NCI-H2029 treated with DMSO at 0.1 percent for 48 hours (cell line): ENCODE measurements at regions not wholly inside any gene's neighbourhood (a gene's known extent, or its start where the extent isn't known, plus 50 kb on each side); places are given as distances from the start of the nearest gene placed in this dataset.
A peak's percentile ranks its signal among the peaks of the same experiment; 100 is the strongest.

Experiments used
- DNase-seq: peaks from one replicate; lab custom pipeline; 2025; lab: John Stamatoyannopoulos, UW

- no peak for DNase-seq
Observed at GRCh38 chr4:124230268-124230667, 482.3 kb downstream of the ANKRD50 start.

- no peak for DNase-seq
Observed at GRCh38 chr4:124234771-124235170, 477.8 kb downstream of the ANKRD50 start.

GRCh38 chr4:124243671-124244366 is 468.7 kb downstream of the ANKRD50 start:
- no peak for DNase-seq

GRCh38 chr4:124253080-124253479 is 459.5 kb downstream of the ANKRD50 start:
- peak; percentile 61 for DNase-seq

GRCh38 chr4:124262211-124263179 is 450.0 kb downstream of the ANKRD50 start:
- DNase-seq: peak; percentile 69

GRCh38 chr4:124265701-124266100 is 446.8 kb downstream of the ANKRD50 start:
- no peak for DNase-seq

- DNase-seq: no peak
Observed at GRCh38 chr4:124266721-124267120, 445.8 kb downstream of the ANKRD50 start.

GRCh38 chr4:124276461-124276860 is 436.1 kb downstream of the ANKRD50 start:
- DNase-seq: no peak

GRCh38 chr4:124277691-124278090 is 434.8 kb downstream of the ANKRD50 start:
- no peak for DNase-seq

GRCh38 chr4:124278477-124278876 is 434.1 kb downstream of the ANKRD50 start:
- no peak for DNase-seq

GRCh38 chr4:124279741-124280140 is 432.8 kb downstream of the ANKRD50 start:
- DNase-seq: peak; percentile 19

- no peak for DNase-seq
Observed at GRCh38 chr4:124282301-124282898, 430.1 kb downstream of the ANKRD50 start.

- no peak for DNase-seq
Observed at GRCh38 chr4:124288706-124289486, 423.6 kb downstream of the ANKRD50 start.

GRCh38 chr4:124290678-124291077 is 421.9 kb downstream of the ANKRD50 start:
- no peak for DNase-seq

GRCh38 chr4:124295413-124295812 is 417.1 kb downstream of the ANKRD50 start:
- DNase-seq: no peak

GRCh38 chr4:124304941-124305340 is 407.6 kb downstream of the ANKRD50 start:
- DNase-seq: no peak

GRCh38 chr4:124306352-124306751 is 406.2 kb downstream of the ANKRD50 start:
- no peak for DNase-seq

GRCh38 chr4:124307143-124307542 is 405.4 kb downstream of the ANKRD50 start:
- DNase-seq: no peak

- no peak for DNase-seq
Observed at GRCh38 chr4:124318292-124318691, 394.2 kb downstream of the ANKRD50 start.

GRCh38 chr4:124321364-124321763 is 391.2 kb downstream of the ANKRD50 start:
- DNase-seq: no peak

- peak; percentile 50 for DNase-seq
Observed at GRCh38 chr4:124322234-124323065, 390.1 kb downstream of the ANKRD50 start.
